ENCODE measurements at regions not wholly inside any gene's neighbourhood (a gene's known extent, or its start where the extent isn't known, plus 50 kb on each side); places are given as distances from the start of the nearest gene placed in this dataset.

- no peaks in the 10 kb centered on the region for H3K79me2 ChIP-seq (ENCODE audit: insufficient read depth, low read length)
- no peaks in the 10 kb centered on the region for H3K36me3 ChIP-seq (ENCODE audit: low read length)
- no peaks in the 10 kb centered on the region for H3K27me3 ChIP-seq (ENCODE audit: low read length)
- no peak overlapping the region for H2AFZ ChIP-seq (ENCODE audit: low read depth, low read length, severe bottlenecking)
- no peak overlapping the region for H3K27ac ChIP-seq (ENCODE audit: low read depth, low read length)
- H3K9ac ChIP-seq (ENCODE audit: low read length): no peak overlapping the region
- no peaks in the 10 kb centered on the region for H3F3A ChIP-seq (ENCODE audit: insufficient read depth)
- TF ChIP-seq CTCF (IDR thresholded peaks at IDR 0.05; ENCODE audit: insufficient read depth, low read length, poor library complexity, severe bottlenecking) (no peak), EZH2phosphoT487 (conservative IDR thresholded peaks at IDR 0.05; ENCODE audit: low read length) (no peak)
- no peak overlapping the region for H3K4me2 ChIP-seq (ENCODE audit: low read depth, low read length, poor library complexity, severe bottlenecking)
- H3K4me3 ChIP-seq (ENCODE audit: insufficient read depth, low read length, poor library complexity, severe bottlenecking): no peak overlapping the region
- H3K9me2 ChIP-seq (replicated peaks; ENCODE audit: insufficient read depth, low read length): no peaks in the 10 kb centered on the region
- H3K9me3 ChIP-seq (ENCODE audit: insufficient read depth, low read length): no peaks in the 10 kb centered on the region
- no peaks in the 10 kb centered on the region; the same call in 1 of the 2 replicates for H4K20me1 ChIP-seq (ENCODE audit: low read depth, low read length)
Observed at GRCh38 chr7:10237306-10237705, 736.4 kb upstream of the PHF14 start.

- Histone ChIP-seq H3F3A (ENCODE audit: insufficient read depth) (no peaks in the 10 kb centered on the region), H3K9ac (ENCODE audit: low read length) (no peak overlapping the region), H3K27me3 (ENCODE audit: low read length) (no peaks in the 10 kb centered on the region), H3K9me2 (replicated peaks; ENCODE audit: insufficient read depth, low read length) (no peaks in the 10 kb centered on the region), H3K27ac (ENCODE audit: low read depth, low read length) (no peak overlapping the region), H4K20me1 (ENCODE audit: low read depth, low read length) (no peaks in the 10 kb centered on the region; the same call in 1 of the 2 replicates), H3K79me2 (ENCODE audit: insufficient read depth, low read length) (no peaks in the 10 kb centered on the region), H2AFZ (ENCODE audit: low read depth, low read length, severe bottlenecking) (no peak overlapping the region), H3K36me3 (ENCODE audit: low read length) (no peaks in the 10 kb centered on the region), H3K9me3 (ENCODE audit: insufficient read depth, low read length) (no peaks in the 10 kb centered on the region), H3K4me3 (ENCODE audit: insufficient read depth, low read length, poor library complexity, severe bottlenecking) (no peak overlapping the region), H3K4me2 (ENCODE audit: low read depth, low read length, poor library complexity, severe bottlenecking) (no peak overlapping the region)
- TF ChIP-seq EZH2phosphoT487 (conservative IDR thresholded peaks at IDR 0.05; ENCODE audit: low read length) (no peak), CTCF (IDR thresholded peaks at IDR 0.05; ENCODE audit: insufficient read depth, low read length, poor library complexity, severe bottlenecking) (no peak)
Observed at GRCh38 chr7:10238641-10239040, 735.0 kb upstream of the PHF14 start.

- Histone ChIP-seq H4K20me1 (ENCODE audit: low read depth, low read length) (no peaks in the 10 kb centered on the region; the same call in 1 of the 2 replicates), H3K79me2 (ENCODE audit: insufficient read depth, low read length) (no peaks in the 10 kb centered on the region), H3K9me2 (replicated peaks; ENCODE audit: insufficient read depth, low read length) (no peaks in the 10 kb centered on the region), H3K9me3 (ENCODE audit: insufficient read depth, low read length) (no peaks in the 10 kb centered on the region; the same call in 1 of the 2 replicates), H2AFZ (ENCODE audit: low read depth, low read length, severe bottlenecking) (no peak overlapping the region), H3K36me3 (ENCODE audit: low read length) (no peaks in the 10 kb centered on the region), H3K4me2 (ENCODE audit: low read depth, low read length, poor library complexity, severe bottlenecking) (no peak overlapping the region), H3K4me3 (ENCODE audit: insufficient read depth, low read length, poor library complexity, severe bottlenecking) (no peak overlapping the region), H3K9ac (ENCODE audit: low read length) (no peak overlapping the region), H3K27me3 (ENCODE audit: low read length) (no peaks in the 10 kb centered on the region), H3K27ac (ENCODE audit: low read depth, low read length) (no peak overlapping the region), H3F3A (ENCODE audit: insufficient read depth) (no peaks in the 10 kb centered on the region)
- TF ChIP-seq CTCF (IDR thresholded peaks at IDR 0.05; ENCODE audit: insufficient read depth, low read length, poor library complexity, severe bottlenecking): no peak
- TF ChIP-seq EZH2phosphoT487 (conservative IDR thresholded peaks at IDR 0.05; ENCODE audit: low read length): no peak
Observed at GRCh38 chr7:10239695-10240345, 733.9 kb upstream of the PHF14 start.
